ENCODE measurements at regions not wholly inside any gene's neighbourhood (a gene's known extent, or its start where the extent isn't known, plus 50 kb on each side); places are given as distances from the start of the nearest gene placed in this dataset.
A peak's percentile ranks its signal among the peaks of the same experiment; 100 is the strongest.

GRCh38 chr10:28211759-28212158 lies 91.1 kb downstream of the MPP7 start:
- TF ChIP-seq ZNF623 (tag by site-specific recombination; IDR thresholded peaks at IDR 0.05), result no peak
- no peak for TF ChIP-seq PRDM1 (tag by site-specific recombination; IDR thresholded peaks at IDR 0.05)
- no peak for TF ChIP-seq PRDM10 (tag by site-specific recombination; IDR thresholded peaks at IDR 0.05)
- TF ChIP-seq ZNF654 (tag by site-specific recombination; IDR thresholded peaks at IDR 0.05; ENCODE audit: low read depth), result no peak
- no peak for TF ChIP-seq ZBTB11 (tag by site-specific recombination; conservative IDR thresholded peaks at IDR 0.05; ENCODE audit: low read depth)
- TF ChIP-seq ZNF202 (tag by site-specific recombination; IDR thresholded peaks at IDR 0.05; ENCODE audit: borderline replicate concordance), result no peak
- no peak for TF ChIP-seq ZBTB8A (tag by site-specific recombination; IDR thresholded peaks at IDR 0.05)
- no peak for TF ChIP-seq ZNF214 (tag by site-specific recombination; IDR thresholded peaks at IDR 0.05; ENCODE audit: borderline replicate concordance)
- TF ChIP-seq ZFP41 (tag by site-specific recombination; IDR thresholded peaks at IDR 0.05; ENCODE audit: borderline replicate concordance), result no peak
- TF ChIP-seq CTCF (tag by site-specific recombination; IDR thresholded peaks at IDR 0.05), result no peak
- H3K36me3 ChIP-seq (ENCODE audit: control insufficient read depth in 2 of 2, insufficient read depth in 1 of 2, low read length in 2 of 2), result no peaks in the 10 kb centered on the region
- H3K4me3 ChIP-seq (ENCODE audit: low read depth, low read length), result no peak overlapping the region
- no peaks in the 10 kb centered on the region; the same call in 1 of the 2 replicates for H3K9me3 ChIP-seq (ENCODE audit: control insufficient read depth, insufficient read depth, low read depth, low read length)
- no peaks in the 10 kb centered on the region; the same call in 1 of the 2 replicates for H3K4me1 ChIP-seq (ENCODE audit: control insufficient read depth, insufficient read depth, low read length)
- H3K27ac ChIP-seq (ENCODE audit: extremely low read depth, low read depth, low read length), result no peak overlapping the region
- ChIA-PET POLR2A (no interaction called here), CTCF (no interaction called here)

- CTCF ChIA-PET, result no interaction called here
- no peak overlapping the region for H3K27ac ChIP-seq (ENCODE audit: extremely low read depth, low read depth, low read length)
- POLR2A ChIA-PET, result no interaction called here
- no peak for TF ChIP-seq ZNF677 (tag by site-specific recombination; IDR thresholded peaks at IDR 0.05)
- TF ChIP-seq ZNF529 (tag by site-specific recombination; IDR thresholded peaks at IDR 0.05; ENCODE audit: insufficient replicate concordance), result peak; percentile 31
- peak; percentile 75 for TF ChIP-seq SETDB1 (IDR thresholded peaks at IDR 0.05; ENCODE audit: insufficient read length, low read length)
- TF ChIP-seq ZNF626 (tag by site-specific recombination; IDR thresholded peaks at IDR 0.05), result peak; percentile 59; the same call in 1 of the 2 replicates
- no peaks in the 10 kb centered on the region for H3K36me3 ChIP-seq (ENCODE audit: control insufficient read depth in 2 of 2, insufficient read depth in 1 of 2, low read length in 2 of 2)
- H3K9me3 ChIP-seq (ENCODE audit: control insufficient read depth, insufficient read depth, low read depth, low read length), result no peaks in the 10 kb centered on the region; the same call in 1 of the 2 replicates
- H3K4me3 ChIP-seq (ENCODE audit: low read depth, low read length), result no peak overlapping the region
- no peaks in the 10 kb centered on the region for H3K4me1 ChIP-seq (ENCODE audit: control insufficient read depth, insufficient read depth, low read length)
These were observed 95.1 kb downstream of the MPP7 start for GRCh38 chr10:28207799-28208198.
